ENCODE measurements at regions not wholly inside any gene's neighbourhood (a gene's known extent, or its start where the extent isn't known, plus 50 kb on each side); places are given as distances from the start of the nearest gene placed in this dataset.

DNA sequence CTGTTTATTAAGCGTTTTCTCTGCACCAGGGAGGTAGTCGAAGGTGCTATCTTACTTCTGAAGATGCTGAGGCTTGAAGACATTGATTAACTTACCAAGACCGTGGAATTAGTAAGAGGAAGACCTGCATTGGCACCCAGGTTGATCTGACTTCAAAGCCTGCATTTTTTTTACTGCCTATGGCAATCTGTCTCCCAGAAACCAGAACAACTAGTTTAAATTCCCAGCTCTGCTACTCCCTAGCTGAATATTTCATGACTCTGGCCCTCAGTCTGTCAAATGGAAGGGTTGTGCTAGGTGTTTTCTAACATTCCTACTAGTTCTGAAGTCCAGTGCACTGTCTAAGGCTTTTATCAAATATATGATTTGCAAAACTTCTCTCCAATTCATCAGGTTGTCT is 52.0 kb upstream of the GRAMD1B start:
- no peak for DNase-seq (ENCODE audit: low spot score)

DNA sequence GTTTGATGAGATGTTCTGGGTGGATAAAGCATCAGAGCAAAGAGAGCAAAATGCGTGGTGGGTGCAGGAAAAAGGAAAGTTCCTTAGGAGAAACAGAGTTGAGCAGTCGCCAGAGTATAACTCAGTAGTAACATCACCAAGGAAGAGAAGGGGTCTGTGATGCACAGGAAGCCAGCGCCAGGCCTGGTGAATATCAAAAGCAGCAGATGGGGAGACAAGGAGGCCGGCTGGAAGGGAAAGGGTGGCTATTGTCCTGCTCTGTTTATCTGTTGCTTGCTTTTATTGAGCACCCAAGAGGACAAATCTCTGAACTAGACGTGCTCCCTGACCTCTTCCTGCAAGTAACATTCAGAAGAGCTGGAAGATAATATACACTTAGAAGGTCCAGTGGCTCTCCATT is 52.7 kb upstream of the GRAMD1B start:
- DNase-seq (ENCODE audit: low spot score) = no peak

DNA sequence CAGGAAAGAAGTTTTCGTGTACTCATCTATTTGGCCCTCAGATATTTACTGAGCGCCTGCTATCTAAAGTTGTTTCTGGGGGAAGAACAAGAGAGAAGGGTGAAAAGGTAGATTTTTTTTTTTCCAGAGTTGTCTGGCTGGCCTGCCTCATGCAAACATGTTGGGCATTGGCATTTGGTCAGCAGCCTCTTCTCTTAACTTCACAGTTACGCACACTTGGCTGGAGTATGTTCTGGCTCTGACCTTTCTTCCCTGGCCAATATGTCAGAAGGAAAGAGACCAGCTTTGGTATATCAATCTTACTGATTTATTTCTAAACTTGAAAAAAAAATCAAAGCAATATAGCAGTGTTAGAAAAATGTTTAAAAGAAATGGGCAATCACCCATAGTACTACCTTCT is 54.2 kb upstream of the GRAMD1B start:
- no peak for DNase-seq (ENCODE audit: low spot score)

DNA sequence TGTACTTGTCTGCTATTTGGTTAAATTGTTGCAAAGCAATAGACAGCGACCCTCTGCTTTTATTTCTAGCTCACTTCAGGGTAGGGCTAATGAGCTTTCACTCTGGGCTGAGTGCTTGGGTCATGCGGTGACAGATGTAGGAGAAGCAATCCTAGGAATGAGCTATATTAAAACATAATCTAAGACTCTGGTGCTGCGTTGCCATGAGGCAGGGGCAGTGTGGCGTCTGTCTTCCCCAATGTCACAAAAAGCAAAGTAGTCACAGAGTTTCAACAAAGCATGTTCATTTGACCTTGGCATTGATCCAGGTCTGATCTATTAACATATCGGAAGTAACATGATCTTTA is 55.5 kb upstream of the GRAMD1B start:
- DNase-seq (ENCODE audit: low spot score) = no peak

DNA sequence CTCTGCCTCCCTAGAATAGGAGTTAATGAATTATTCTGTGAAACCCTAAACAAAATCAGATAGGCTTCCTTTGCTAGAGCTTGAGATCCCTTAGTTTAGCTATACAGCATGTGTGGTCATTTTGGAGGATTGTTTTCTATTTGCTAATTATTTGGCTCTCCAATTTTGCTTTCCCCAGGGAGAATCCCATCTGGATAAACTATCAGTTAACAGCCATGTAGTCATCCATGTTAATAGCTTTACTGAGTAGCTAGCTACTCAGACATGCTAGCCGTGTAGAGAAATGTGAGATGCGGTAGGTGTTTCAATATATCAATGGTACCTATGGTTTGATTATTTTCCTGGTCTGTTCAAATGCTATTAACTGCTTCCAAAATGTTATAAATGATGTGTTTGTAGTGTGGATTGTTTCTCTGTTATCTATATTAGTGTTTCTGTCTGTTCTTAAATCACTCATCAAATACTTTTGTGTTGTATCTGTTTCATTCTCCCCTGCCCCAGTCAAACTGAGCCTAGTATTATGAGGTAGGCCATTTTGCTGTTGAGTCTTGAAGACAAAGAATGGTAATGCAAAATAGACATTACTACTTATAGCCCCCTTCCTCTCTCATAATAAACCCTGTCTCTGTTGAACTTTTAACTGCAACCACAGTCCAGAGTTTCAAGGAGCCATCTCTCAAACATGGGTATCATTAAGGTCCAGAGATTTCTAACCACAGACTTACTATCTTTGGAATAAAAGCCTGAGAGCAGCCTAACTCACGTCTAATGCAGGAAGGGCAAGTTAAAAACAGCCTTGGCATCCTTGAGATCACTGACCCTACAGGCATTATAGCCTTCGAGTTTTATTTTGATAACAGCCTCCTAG is 56.1 kb upstream of the GRAMD1B start:
- no peak for DNase-seq (ENCODE audit: low spot score)

DNA sequence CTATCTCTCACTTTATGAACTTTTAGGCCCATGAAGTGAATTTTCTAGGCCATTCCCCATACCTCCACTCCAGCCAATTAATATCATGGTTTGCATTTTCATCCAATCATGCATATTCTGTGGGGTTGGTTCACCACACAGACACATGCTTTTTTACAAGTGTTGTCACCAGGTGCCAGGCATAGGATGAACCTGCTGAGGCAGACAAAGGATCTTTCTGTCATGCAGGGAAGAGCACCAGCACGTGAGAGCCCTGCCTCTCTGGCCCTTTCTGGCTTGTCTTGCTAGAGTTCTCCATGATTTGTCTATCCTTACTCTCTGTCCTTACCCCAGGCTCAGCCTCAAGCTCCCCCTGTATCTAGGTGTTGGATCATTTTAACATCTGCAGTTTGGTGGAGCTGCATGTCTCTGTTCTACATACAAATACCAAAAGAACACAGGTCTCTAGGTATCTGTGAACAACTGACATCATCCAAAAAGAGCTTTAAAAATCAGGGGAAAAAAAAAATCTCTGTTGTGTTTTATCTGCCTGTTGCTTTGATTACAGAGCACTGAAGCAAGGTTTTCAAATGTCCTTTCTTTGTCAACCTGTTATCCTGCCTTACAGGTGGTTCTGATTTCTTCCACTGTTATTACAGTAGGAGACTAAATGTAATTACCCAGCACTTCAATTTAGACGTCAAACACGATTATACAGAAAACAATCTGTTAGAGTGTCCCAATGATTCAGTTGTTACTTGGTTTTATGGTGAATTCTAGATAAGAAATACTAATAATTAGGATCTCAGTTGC is 58.4 kb upstream of the GRAMD1B start:
- DNase-seq (ENCODE audit: low spot score) = no peak

DNA sequence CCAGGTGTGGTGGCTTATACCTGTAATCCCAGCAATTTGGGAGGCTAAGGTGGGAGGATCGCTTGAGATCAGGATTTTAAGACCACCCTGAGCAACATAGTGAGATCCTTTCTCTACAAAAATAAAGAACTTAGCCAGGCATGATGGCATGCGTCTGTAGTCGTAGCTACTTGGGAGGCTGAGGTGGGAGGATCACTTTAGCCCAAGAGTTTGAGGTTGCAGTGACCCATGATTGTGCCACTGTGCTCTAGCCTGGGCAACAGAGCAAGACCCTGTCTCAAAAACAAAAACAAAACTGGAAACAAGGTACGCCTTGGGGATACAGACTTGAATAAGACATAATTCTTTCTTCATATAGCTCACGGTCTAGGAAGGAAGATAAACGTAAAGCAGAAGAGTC is 63.1 kb upstream of the GRAMD1B start:
- DNase-seq (ENCODE audit: low spot score) = no peak

DNA sequence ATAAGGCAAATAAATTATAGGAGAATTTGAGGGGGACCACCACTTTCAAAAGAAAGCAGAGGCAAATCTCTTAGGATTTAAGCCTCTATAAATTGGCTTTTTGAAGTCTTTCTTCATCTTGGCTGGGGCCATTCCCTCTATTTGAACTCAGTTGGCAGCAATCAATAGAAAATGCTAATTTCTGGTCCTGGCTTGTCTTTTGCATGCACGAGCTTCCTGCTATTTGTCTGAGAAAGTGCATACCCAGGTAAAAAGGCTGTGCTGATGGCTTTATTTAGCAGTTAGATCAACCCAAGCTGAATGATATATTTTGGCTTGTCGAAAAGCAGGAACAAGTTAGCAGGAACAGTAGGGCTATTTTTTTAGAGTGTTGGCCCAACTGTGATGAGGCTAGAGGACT is 64.1 kb upstream of the GRAMD1B start:
- DNase-seq (ENCODE audit: low spot score) = no peak

DNA sequence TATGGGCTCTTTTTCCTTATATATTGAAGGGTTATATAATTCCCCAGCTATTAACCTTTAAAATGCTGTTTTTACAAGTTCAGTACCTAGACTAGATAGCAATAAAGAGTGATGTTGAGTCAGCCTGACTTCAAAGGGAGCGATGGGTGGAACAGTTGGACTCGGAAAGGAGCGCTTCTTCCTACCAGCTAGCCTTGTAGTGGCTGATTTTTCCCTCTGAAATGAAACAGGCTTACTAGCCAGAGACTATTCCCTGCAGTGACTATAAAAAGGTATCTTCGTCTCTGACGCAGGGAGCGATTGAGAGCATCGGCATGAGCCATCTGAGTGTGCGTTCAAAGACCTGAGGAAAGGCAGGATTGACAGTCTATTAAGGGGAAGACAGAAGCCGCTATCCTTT is 66.0 kb upstream of the GRAMD1B start:
- DNase-seq (ENCODE audit: low spot score) = no peak

DNA sequence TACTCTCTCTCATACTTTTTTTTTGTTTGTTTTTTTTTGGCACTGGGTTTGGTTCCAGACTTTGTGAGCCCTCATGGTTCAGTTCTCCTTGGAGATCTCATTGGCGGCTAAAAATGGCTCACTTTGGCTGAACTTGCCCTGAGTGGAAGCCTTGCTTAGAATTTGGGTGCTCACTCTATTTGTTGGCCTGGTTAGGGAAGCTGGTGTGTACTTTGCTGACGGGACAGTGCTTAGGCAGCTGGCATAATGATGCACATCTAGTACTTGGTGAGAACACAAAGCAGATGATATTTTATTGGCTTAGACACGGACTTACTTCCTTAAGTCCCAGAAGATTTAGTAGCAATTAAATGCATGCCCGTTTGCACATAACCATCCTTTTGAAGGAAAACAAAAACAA is 66.5 kb upstream of the GRAMD1B start:
- DNase-seq (ENCODE audit: low spot score) = no peak

DNA sequence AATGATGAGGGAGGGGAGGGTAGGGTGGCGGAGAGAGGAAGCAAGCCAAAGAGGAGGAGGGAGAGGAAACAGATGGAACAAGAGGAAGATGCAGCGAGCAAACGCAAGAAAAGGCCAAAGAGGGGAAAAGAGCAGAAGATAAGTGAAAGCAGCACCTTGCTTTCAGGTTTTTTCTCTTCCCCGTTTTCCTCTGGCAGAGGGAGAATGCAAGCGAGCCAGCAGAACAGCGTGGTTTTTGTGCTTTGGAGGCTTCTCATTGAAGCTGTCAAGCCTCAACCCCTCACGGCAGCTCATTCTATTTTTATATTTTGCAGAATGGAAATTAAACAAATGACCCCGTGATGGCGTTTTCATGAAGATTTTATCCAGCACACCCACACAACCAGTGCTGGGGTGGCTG is 67.1 kb upstream of the GRAMD1B start:
- no peak for DNase-seq (ENCODE audit: low spot score)

DNA sequence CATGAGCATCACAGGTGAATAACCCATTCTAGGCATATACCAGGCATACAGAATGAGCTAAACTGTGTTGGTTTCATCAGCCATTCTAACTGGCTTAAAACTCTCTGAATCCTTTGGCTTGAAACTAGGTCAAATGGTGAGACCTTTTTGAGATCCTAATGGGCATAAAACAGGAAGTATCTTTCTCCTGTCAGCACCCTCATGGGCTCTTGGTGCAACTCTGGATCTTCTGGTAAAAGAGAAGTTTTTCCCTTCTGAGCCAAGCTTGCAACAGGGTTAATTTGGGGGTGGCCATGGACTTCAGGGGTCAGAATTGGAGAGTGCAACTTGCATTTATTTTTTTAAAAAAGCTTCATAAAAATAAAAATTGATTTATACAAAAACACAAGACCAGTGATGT is 67.9 kb upstream of the GRAMD1B start:
- no peak for DNase-seq (ENCODE audit: low spot score)

DNA sequence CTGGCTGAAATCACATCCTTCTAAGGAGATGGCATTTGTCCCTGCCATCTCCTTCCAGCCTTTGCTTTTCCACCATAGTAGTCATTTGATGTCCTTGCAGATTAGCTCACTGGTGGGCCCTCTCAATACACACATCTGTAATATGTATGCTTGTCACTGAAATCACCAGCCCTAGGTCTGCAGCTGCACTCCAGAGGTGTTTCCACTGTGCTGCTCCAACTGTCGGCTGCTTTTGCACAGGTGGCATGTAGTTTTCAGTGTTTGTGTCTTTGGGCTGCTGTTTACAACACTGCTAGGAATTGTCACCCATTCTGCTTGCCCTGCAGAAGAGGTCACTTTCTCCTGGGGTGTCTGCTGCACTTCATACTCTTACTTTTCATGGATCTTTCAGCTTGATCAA is 69.0 kb upstream of the GRAMD1B start:
- no peak for DNase-seq (ENCODE audit: low spot score)

DNA sequence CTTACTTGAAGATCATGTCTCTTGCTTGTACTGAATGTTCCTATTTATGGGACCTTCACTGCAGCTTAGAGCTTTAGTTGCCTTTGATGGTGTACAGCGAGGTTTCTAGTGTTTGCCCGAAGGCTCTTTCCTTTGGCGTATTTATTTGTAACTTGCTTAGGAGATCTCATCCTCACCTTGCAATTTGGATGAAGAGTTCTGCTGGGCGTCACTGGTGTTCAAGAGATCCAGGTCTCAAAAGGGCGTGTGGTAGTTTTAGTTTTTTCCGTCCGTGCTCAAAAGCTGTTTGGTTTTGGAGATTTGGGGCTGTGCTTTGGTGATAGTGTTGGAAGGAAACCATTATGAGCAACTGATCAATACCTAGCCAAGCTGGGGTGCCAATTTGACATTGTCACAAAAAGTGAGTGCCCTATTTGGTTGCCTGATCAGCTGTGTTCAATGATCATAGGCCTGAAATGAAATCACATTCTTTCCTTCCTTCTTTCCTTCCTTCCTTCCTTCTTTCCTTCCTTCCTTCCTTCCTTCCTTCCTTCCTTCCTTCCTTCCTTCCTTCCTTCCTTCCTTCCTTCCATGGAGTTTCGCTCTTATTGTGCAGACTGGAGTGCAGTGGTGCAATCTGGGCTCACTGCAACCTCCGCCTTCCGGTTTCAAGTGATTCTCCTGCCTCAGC is 69.7 kb upstream of the GRAMD1B start:
- no peak for DNase-seq (ENCODE audit: low spot score)

DNA sequence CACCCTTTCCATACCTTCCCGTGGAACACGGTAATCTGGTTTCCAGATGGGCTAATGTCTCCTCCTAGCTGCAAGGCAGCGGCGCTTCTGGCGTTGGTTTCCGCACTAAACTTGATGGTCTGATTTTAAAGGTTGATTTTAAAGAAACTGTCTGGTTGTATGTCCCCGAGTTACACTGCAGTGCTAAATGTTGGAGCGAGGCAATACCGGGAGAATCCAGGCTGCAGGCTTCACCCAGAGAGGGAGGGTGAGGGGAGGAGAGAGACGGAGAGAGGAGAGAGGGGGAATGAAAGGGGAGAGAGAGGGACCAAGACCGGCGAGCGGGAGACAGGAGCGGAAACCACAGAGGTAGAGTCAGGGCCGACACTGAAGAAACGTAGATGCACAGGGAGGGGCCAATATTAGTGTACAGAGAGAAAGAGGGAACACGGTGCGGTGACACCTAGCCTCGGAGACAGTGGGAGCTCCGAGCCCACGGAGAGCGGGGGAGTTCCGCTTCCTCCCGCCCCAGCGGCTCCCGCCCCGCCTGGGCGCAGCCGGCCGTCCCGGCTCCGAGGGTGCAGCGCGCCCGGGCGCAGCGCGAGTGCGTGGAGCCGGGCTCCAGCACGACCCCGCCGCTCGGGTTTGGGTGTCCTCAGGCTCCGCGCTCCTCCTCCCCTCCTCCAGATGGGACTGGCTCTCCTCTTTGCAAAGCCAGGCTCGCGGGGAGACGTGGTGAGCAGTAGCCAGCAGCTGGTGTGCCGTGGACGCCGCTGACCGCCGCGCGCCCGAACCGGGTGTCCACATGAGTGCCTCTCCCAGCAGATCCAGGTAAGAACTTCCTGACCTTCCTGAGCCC is 71.9 kb upstream of the GRAMD1B start:
- DNase-seq (ENCODE audit: low spot score) = peak; percentile 23

DNA sequence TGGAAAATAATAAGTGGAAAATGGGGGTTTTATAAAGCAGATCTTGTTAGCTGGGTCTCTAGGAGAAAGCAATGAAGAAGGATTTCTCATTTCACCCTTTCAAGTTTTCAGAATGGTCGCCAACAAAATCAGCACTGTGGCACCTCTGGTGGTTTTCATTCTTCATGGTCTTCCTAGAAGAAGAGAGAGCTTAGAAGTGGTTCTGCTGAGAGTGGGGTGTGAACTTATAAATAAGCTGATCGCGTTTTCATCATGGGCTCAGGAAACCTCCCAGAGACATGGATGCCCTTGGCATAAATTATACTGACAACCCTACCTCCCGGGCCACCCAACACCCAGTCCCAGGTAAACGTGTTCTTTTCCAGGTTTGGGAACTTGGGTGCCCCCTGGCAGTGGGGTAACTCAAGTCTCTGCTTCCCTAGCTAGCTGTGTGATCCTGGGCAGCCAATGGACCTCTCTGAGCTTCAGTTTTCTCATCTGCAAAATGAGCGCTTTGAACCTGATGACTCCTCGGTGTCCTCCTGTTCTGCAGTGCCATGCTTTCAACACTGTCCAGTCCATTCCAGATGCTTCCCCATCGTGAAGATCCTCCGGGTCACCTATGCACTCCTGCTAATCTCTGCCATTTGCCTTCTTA is 72.6 kb upstream of the GRAMD1B start:
- no peak for DNase-seq (ENCODE audit: low spot score)

DNA sequence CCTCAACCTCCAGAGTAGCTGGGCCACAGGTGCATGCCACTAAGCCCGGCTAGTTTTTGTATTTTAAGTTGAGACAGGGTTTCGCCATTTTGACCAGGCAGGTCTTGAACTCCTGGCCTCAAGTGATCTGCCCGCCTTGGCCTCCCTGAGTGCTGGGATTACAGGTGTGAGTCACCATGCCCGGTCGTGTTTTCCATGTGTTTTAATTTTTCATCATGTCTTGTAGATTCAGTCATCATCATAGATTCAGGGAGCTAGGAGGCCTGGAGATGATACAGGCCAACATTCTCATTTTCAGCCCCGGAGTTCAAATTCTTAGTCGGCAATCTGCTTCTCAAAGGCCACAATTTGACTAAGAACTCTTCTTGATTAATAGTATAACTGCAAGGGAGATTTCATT is 73.5 kb upstream of the GRAMD1B start:
- DNase-seq (ENCODE audit: low spot score) = no peak

DNA sequence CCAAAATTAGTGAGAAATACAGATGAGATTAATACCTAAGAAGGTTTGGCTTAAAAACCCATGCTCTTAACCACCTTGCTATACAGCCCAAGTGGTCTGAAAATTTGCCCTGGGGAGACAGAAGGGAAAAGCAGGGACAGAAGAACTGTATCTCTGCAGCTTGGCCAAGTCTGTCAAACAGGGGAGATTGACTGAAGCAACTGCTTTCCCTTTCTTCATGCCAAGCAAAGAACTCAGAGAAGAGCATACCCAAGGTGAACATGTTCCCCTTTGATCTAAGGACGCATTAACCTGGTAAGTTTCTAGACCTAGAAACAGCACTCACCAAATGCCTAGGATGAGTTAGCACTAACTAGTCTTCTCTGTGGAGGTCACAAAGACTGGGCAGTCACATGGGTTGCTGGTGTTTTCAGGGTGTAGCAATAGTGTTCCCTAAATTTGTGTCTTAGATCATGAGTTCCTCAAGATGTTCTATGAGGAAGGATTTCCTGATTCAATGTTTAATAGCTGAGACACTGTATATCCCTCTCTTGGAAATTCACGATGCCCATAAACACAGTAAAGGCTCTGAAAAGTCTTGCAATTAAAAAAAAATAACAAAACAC is 75.6 kb upstream of the GRAMD1B start:
- no peak for DNase-seq (ENCODE audit: low spot score)

DNA sequence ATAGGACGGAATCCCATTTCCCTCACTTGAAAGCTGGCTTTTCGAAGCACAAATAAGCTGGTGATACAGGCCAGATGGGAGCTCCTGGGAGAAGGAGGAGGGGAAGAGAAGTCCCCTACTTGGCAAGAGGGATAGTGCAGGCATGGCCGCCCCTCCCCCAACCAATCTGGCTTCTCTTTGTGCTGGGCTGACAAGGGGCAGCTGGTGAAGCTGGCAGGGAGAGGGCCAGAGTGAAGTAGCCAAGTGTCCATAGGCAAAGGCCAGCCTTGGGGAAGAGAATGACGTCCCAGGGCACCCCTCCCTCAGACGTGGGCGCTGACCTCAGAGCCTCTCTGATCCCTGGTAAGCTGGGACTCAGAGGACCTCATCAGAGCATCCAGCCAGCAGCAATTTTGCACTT is 78.7 kb upstream of the GRAMD1B start:
- DNase-seq (ENCODE audit: low spot score) = no peak

DNA sequence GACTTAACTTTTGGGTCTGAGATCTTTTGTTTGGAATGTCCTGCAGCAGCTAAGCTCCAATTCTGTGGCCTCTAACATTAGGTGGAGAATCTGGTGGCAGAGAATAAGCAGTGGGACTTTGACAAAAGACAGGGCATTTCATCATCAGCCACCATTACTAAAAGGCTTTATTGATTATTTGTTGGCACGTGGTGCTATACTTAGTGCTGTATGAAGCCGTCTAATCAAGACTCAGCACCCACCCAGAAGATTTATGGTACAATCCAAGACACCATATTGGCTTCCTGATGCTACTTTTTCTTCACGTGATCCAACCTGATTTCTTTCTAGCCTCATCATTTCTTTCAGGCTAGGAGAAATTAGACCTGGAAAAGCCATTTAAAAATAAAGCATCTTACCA is 80.7 kb upstream of the GRAMD1B start:
- no peak for DNase-seq (ENCODE audit: low spot score)

DNA sequence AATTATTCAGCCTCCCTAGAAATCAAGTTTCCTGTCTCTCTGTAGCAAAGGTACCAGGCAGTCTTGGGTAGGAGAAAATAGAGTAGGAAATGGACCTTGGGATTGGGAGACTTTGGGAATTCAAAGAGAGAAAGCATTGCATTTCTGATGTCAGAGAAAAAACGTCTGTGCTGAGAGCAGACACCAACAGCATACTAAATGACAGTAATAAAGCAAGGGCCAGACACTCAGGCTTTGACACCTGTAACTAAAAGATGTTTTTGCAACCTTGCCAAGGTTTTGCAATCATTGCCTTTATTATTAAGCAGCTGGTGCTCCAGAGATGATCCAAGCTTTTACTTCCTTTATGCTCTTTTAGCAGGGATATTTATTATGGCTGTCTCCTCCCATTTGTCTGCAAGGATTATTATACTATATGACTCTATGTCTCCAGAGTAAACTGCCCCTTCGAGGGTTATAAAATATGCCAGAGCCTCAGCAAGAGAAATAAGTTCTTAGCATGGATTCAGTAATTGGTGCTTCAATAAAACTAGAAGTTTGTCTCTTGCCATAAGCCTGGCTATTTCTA is 85.2 kb upstream of the GRAMD1B start:
- no peak for DNase-seq (ENCODE audit: low spot score)

Measured in CD4-positive, alpha-beta T cell treated with Interleukin-2 at 100 ng/mL for 4 hours (primary cell).